ENCODE measurements at regions not wholly inside any gene's neighbourhood (a gene's known extent, or its start where the extent isn't known, plus 50 kb on each side); places are given as distances from the start of the nearest gene placed in this dataset.
A peak's percentile ranks its signal among the peaks of the same experiment; 100 is the strongest.

DNA sequence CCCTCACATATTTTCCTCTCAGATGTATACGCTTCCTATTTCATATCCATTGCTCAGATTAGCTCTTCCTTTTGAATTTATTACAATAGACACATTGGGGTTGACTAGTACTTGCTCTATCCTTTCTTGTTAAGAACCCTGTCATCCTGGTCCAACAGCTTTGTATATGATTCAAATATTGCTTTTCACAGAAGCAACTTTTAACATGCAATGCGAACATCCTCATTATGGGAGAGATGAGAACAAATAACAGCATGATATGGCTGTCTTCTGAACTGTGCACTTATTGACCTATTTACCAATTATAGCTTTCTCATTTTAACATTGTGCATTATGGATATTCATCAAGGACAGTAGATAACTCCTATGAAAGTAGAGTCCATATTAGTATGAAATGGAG is 510.8 kb downstream of the PTPRC start:
- no CpG with 5 or more reads among the region's 2 CpGs for WGBS, 2 donors (ENCODE audit: extremely low coverage in 2 of 2, insufficient read length in 2 of 2, insufficient replicate concordance in 1 of 2)
- H3K27me3 ChIP-seq (ENCODE audit: control insufficient read depth in 3 of 3, insufficient read depth in 3 of 3, low read depth in 1 of 3, low read length in 3 of 3), result no peaks in the 10 kb centered on the region
- H3K36me3 ChIP-seq (replicated peaks in 1 of 2; ENCODE audit: control insufficient read depth in 2 of 2, insufficient read depth in 2 of 2, low read length in 2 of 2), result no peaks in the 10 kb centered on the region
- H4K8ac ChIP-seq (ENCODE audit: low read depth, low read length), result no peak overlapping the region
- H2BK120ac ChIP-seq (ENCODE audit: low read depth, low read length), result no peak overlapping the region
- H3K79me1 ChIP-seq (ENCODE audit: low read depth, low read length), result no peaks in the 10 kb centered on the region
- H2BK15ac ChIP-seq (ENCODE audit: low read length), result no peak overlapping the region
- H2AK5ac ChIP-seq (ENCODE audit: low read depth, low read length), result no peak overlapping the region
- no peak overlapping the region for H2BK5ac ChIP-seq (ENCODE audit: low read length)
- H4K91ac ChIP-seq (ENCODE audit: low read depth, low read length, poor library complexity), result no peak overlapping the region
- H3K18ac ChIP-seq (ENCODE audit: low read length), result no peak overlapping the region
- no peak for DNase-seq (ENCODE audit: low spot score)
- H3K23ac ChIP-seq (ENCODE audit: low read depth, low read length, poor library complexity), result no peak overlapping the region
- no peak overlapping the region for H3K14ac ChIP-seq (ENCODE audit: low read length)
- H3K4me3 ChIP-seq (ENCODE audit: low read length in 2 of 2), result no peak overlapping the region
- no peak overlapping the region for H3K4me2 ChIP-seq (ENCODE audit: insufficient read depth, low read length, poor library complexity, severe bottlenecking)
- no peaks in the 10 kb centered on the region for H3K9me3 ChIP-seq (replicated peaks in 1 of 2; ENCODE audit: control insufficient read depth in 2 of 2, insufficient read depth in 1 of 2, low read depth in 1 of 2, low read length in 2 of 2)
- no peak overlapping the region for H3K4ac ChIP-seq (ENCODE audit: low read length)
- no peak overlapping the region for H2AFZ ChIP-seq (ENCODE audit: low read length)
- peaks cover 4 to 14% of the 10 kb centered on the region in 2 donors for H3K4me1 ChIP-seq (ENCODE audit: control insufficient read depth in 2 of 2, insufficient read depth in 1 of 2, low read depth in 1 of 2, low read length in 2 of 2)
- no peak overlapping the region for H2BK12ac ChIP-seq (ENCODE audit: low read length)
- no peak overlapping the region for H3K27ac ChIP-seq (replicated peaks; ENCODE audit: low read length)
- no peak overlapping the region for H3K9ac ChIP-seq (ENCODE audit: low read depth, low read length, poor library complexity)

GRCh38 chr1:199150756-199151155 is 511.9 kb downstream of the PTPRC start:
- WGBS, 2 donors (ENCODE audit: extremely low coverage in 2 of 2, insufficient read length in 2 of 2, insufficient replicate concordance in 1 of 2), result no CpG with 5 or more reads among the region's 1 CpG
- Histone ChIP-seq H3K4ac (ENCODE audit: low read length) (no peak overlapping the region), H3K36me3 (replicated peaks in 1 of 2; ENCODE audit: control insufficient read depth in 2 of 2, insufficient read depth in 2 of 2, low read length in 2 of 2) (no peaks in the 10 kb centered on the region), H3K23ac (ENCODE audit: low read depth, low read length, poor library complexity) (no peak overlapping the region), H3K4me3 (ENCODE audit: low read length in 2 of 2) (no peak overlapping the region), H3K79me1 (ENCODE audit: low read depth, low read length) (no peaks in the 10 kb centered on the region), H3K27ac (replicated peaks; ENCODE audit: low read length) (no peak overlapping the region), H3K14ac (ENCODE audit: low read length) (no peak overlapping the region), H3K9me3 (replicated peaks in 1 of 2; ENCODE audit: control insufficient read depth in 2 of 2, insufficient read depth in 1 of 2, low read depth in 1 of 2, low read length in 2 of 2) (no peaks in the 10 kb centered on the region), H2BK120ac (ENCODE audit: low read depth, low read length) (no peak overlapping the region), H3K4me1 (ENCODE audit: control insufficient read depth in 2 of 2, insufficient read depth in 1 of 2, low read depth in 1 of 2, low read length in 2 of 2) (peaks cover 4 to 19% of the 10 kb centered on the region in 2 donors), H2BK15ac (ENCODE audit: low read length) (no peak overlapping the region), H2AK5ac (ENCODE audit: low read depth, low read length) (no peak overlapping the region), H2BK12ac (ENCODE audit: low read length) (no peak overlapping the region), H3K4me2 (ENCODE audit: insufficient read depth, low read length, poor library complexity, severe bottlenecking) (no peak overlapping the region), H3K9ac (ENCODE audit: low read depth, low read length, poor library complexity) (no peak overlapping the region), H4K91ac (ENCODE audit: low read depth, low read length, poor library complexity) (no peak overlapping the region), H3K18ac (ENCODE audit: low read length) (no peak overlapping the region), H2BK5ac (ENCODE audit: low read length) (no peak overlapping the region), H3K27me3 (ENCODE audit: control insufficient read depth in 3 of 3, insufficient read depth in 3 of 3, low read depth in 1 of 3, low read length in 3 of 3) (no peaks in the 10 kb centered on the region), H2AFZ (ENCODE audit: low read length) (no peak overlapping the region), H4K8ac (ENCODE audit: low read depth, low read length) (no peak overlapping the region)
- DNase-seq (ENCODE audit: low spot score), result no peak

- WGBS, 2 donors (ENCODE audit: extremely low coverage in 2 of 2, insufficient read length in 2 of 2, insufficient replicate concordance in 1 of 2), result no CpG with 5 or more reads among the region's 6 CpGs
- H4K8ac ChIP-seq (ENCODE audit: low read depth, low read length), result no peak overlapping the region
- H3K18ac ChIP-seq (ENCODE audit: low read length), result no peak overlapping the region
- no peak overlapping the region for H3K4ac ChIP-seq (ENCODE audit: low read length)
- no peak overlapping the region for H3K4me3 ChIP-seq (ENCODE audit: low read length in 2 of 2)
- H3K36me3 ChIP-seq (replicated peaks in 1 of 2; ENCODE audit: control insufficient read depth in 2 of 2, insufficient read depth in 2 of 2, low read length in 2 of 2), result no peaks in the 10 kb centered on the region
- H3K9me3 ChIP-seq (replicated peaks in 1 of 2; ENCODE audit: control insufficient read depth in 2 of 2, insufficient read depth in 1 of 2, low read depth in 1 of 2, low read length in 2 of 2), result no peaks in the 10 kb centered on the region
- no peak overlapping the region for H2BK5ac ChIP-seq (ENCODE audit: low read length)
- no peaks in the 10 kb centered on the region for H3K27me3 ChIP-seq (ENCODE audit: control insufficient read depth in 3 of 3, insufficient read depth in 3 of 3, low read depth in 1 of 3, low read length in 3 of 3)
- peaks cover 4 to 20% of the 10 kb centered on the region in 2 donors for H3K4me1 ChIP-seq (ENCODE audit: control insufficient read depth in 2 of 2, insufficient read depth in 1 of 2, low read depth in 1 of 2, low read length in 2 of 2)
- H3K4me2 ChIP-seq (ENCODE audit: insufficient read depth, low read length, poor library complexity, severe bottlenecking), result no peak overlapping the region
- no peak overlapping the region for H2BK120ac ChIP-seq (ENCODE audit: low read depth, low read length)
- H2BK15ac ChIP-seq (ENCODE audit: low read length), result no peak overlapping the region
- H2BK12ac ChIP-seq (ENCODE audit: low read length), result no peak overlapping the region
- H2AK5ac ChIP-seq (ENCODE audit: low read depth, low read length), result no peak overlapping the region
- H3K27ac ChIP-seq (replicated peaks; ENCODE audit: low read length), result no peak overlapping the region
- peak overlapping the region; percentile 69 for H2AFZ ChIP-seq (ENCODE audit: low read length)
- no peak overlapping the region for H3K14ac ChIP-seq (ENCODE audit: low read length)
- no peak overlapping the region for H4K91ac ChIP-seq (ENCODE audit: low read depth, low read length, poor library complexity)
- no peak overlapping the region for H3K23ac ChIP-seq (ENCODE audit: low read depth, low read length, poor library complexity)
- DNase-seq (ENCODE audit: low spot score), result no peak
- H3K79me1 ChIP-seq (ENCODE audit: low read depth, low read length), result no peaks in the 10 kb centered on the region
- no peak overlapping the region for H3K9ac ChIP-seq (ENCODE audit: low read depth, low read length, poor library complexity)
Observed at GRCh38 chr1:199151634-199152425, 513.0 kb downstream of the PTPRC start.

DNA sequence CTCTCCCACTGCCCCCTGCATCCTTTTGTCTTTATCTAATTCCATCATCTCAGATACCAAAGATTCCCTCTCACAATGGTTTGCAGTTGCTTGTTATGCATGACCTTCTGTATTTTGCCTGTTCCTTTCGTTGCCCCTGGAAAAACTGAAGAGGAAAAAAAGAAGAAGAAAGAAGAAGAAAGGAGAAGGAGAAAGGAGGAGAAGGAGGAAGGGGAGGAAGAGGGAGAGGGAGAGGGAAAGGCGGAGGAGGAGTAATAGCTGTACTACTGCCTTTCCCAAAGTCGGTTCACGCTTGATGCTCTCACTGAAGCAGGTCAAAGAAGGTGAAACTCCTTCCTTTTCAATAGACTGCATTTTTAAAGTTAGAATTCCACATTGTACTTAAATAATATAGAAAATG is 513.8 kb downstream of the PTPRC start:
- Histone ChIP-seq H3K23ac (ENCODE audit: low read depth, low read length, poor library complexity) (no peak overlapping the region), H3K9me3 (replicated peaks in 1 of 2; ENCODE audit: control insufficient read depth in 2 of 2, insufficient read depth in 1 of 2, low read depth in 1 of 2, low read length in 2 of 2) (no peaks in the 10 kb centered on the region), H3K27ac (replicated peaks; ENCODE audit: low read length) (no peak overlapping the region), H4K8ac (ENCODE audit: low read depth, low read length) (no peak overlapping the region), H2BK15ac (ENCODE audit: low read length) (no peak overlapping the region), H4K91ac (ENCODE audit: low read depth, low read length, poor library complexity) (no peak overlapping the region), H2BK5ac (ENCODE audit: low read length) (no peak overlapping the region), H2BK12ac (ENCODE audit: low read length) (no peak overlapping the region), H3K4me2 (ENCODE audit: insufficient read depth, low read length, poor library complexity, severe bottlenecking) (no peak overlapping the region), H2AFZ (ENCODE audit: low read length) (no peak overlapping the region), H3K4me3 (ENCODE audit: low read length in 2 of 2) (no peak overlapping the region), H3K36me3 (replicated peaks in 1 of 2; ENCODE audit: control insufficient read depth in 2 of 2, insufficient read depth in 2 of 2, low read length in 2 of 2) (no peaks in the 10 kb centered on the region), H3K4ac (ENCODE audit: low read length) (no peak overlapping the region), H3K18ac (ENCODE audit: low read length) (no peak overlapping the region), H3K4me1 (ENCODE audit: control insufficient read depth in 2 of 2, insufficient read depth in 1 of 2, low read depth in 1 of 2, low read length in 2 of 2) (peaks cover 4 to 20% of the 10 kb centered on the region in 2 donors), H3K27me3 (ENCODE audit: control insufficient read depth in 3 of 3, insufficient read depth in 3 of 3, low read depth in 1 of 3, low read length in 3 of 3) (no peaks in the 10 kb centered on the region), H3K9ac (ENCODE audit: low read depth, low read length, poor library complexity) (no peak overlapping the region), H2AK5ac (ENCODE audit: low read depth, low read length) (no peak overlapping the region), H2BK120ac (ENCODE audit: low read depth, low read length) (no peak overlapping the region), H3K79me1 (ENCODE audit: low read depth, low read length) (no peaks in the 10 kb centered on the region), H3K14ac (ENCODE audit: low read length) (no peak overlapping the region)
- WGBS, 2 donors (ENCODE audit: extremely low coverage in 2 of 2, insufficient read length in 2 of 2, insufficient replicate concordance in 1 of 2), result no CpG with 5 or more reads among the region's 4 CpGs
- no peak for DNase-seq (ENCODE audit: low spot score)
